GM23248 (cell line): ENCODE measurements at regions not wholly inside any gene's neighbourhood (a gene's known extent, or its start where the extent isn't known, plus 50 kb on each side); places are given as distances from the start of the nearest gene placed in this dataset.

Source experiments
- EZH2 ChIP-seq: fragments of 200-600 bp; sonication (generic); IDR thresholded peaks from 2 replicates; pipeline ENCODE4 v1.6.1; 2018; ENCODE audit warnings: antibody characterized with exemption, mild to moderate bottlenecking; ENCODE audit not compliant: insufficient read depth, poor library complexity, severe bottlenecking
- EZH2phosphoT487 ChIP-seq: fragments of 200-600 bp; sonication (generic); IDR thresholded peaks from 2 replicates; pipeline ENCODE4 v1.6.1; 2018; ENCODE audit warnings: antibody characterized with exemption, moderate library complexity, mild to moderate bottlenecking, low read depth; ENCODE audit not compliant: insufficient read depth

GRCh38 chrY:18919256-18919655 is 145.7 kb upstream of the HSFY2 start:
- TF ChIP-seq EZH2 (no peak), EZH2phosphoT487 (no peak)
